ENCODE measurements at regions not wholly inside any gene's neighbourhood (a gene's known extent, or its start where the extent isn't known, plus 50 kb on each side); places are given as distances from the start of the nearest gene placed in this dataset.
"Not testable (repeated sequence)": the region's sequence is repeated elsewhere in the genome, so short reads cannot be mapped to it uniquely, and the experiment has no call there.

DNA sequence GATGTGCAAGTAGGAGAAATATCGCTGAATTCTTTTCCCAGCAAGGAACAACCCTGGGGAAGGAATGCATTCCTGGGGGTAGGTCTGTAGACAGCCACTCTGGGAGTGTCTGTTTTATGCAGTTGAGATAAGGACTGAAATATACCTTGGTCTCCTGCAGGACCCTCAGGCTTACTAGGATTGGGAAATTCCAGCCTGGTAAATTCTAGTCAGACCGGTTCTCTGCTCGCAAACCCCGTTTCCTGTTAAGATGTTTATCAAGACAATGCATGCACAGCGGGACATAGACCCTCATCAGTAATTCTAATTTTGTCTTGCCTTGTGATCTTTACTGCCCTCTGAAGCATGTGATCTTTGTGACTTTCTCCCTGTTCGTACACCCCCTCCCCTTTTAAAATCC lies 839.0 kb downstream of the REEP3 start:
- DNase-seq = not testable (repeated sequence)

DNA sequence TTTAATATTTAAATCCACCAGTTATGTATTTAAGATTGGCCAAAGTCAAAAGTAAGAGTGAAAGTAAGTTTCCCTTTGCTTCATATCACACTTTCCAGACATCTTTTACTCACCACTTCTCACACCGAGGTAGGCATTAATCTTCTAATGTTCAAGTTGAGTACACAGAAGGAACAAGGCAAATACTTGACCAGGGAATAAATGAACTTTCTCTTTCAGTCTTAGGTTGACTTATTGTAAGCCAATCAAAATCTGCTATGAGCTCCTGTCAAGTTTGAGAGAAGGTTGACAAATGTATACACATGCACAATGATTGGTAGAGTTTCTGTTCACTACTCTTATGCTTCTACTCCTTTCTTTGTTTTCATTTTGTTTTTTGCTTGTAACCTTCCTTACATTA lies 842.5 kb downstream of the REEP3 start:
- no peak for DNase-seq

DNA sequence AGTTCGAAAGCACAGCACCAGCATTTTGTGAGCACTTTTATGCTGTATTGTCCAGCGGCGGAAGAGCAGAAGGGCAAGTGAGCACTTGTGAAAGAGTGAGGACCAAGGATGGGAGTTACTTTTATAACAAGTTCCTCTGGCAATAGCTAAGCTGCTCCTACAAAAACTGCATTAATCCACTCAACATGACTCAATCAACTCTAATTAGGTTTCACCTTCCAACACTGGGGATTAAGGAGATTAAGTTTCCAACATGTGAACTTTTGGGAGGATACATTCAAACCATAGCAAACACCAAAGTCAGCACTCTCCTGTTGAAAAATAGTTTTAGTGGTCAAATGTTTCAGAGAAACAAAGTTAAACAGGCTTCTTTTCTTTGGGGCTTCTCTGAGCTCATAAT lies 844.5 kb downstream of the REEP3 start:
- DNase-seq = no peak

DNA sequence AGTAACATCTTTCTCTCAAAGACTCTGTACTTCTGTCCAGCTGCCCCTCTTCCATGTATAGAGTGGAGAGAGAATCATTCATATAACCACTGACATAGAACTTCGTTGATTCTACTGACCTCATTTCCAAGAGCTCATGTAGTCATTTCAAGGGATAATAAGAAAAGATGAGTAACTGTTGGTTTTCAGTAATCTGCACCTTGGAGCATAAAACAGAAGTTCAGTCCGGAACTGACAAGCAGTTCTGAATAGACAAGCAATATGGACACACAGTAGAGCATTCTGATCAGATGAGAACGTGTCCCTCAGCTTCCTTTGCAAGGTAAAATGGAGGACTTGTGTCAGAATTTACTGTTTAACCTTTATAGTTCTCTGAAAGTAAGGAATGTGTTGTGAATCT lies 847.1 kb downstream of the REEP3 start:
- no peak for DNase-seq

DNA sequence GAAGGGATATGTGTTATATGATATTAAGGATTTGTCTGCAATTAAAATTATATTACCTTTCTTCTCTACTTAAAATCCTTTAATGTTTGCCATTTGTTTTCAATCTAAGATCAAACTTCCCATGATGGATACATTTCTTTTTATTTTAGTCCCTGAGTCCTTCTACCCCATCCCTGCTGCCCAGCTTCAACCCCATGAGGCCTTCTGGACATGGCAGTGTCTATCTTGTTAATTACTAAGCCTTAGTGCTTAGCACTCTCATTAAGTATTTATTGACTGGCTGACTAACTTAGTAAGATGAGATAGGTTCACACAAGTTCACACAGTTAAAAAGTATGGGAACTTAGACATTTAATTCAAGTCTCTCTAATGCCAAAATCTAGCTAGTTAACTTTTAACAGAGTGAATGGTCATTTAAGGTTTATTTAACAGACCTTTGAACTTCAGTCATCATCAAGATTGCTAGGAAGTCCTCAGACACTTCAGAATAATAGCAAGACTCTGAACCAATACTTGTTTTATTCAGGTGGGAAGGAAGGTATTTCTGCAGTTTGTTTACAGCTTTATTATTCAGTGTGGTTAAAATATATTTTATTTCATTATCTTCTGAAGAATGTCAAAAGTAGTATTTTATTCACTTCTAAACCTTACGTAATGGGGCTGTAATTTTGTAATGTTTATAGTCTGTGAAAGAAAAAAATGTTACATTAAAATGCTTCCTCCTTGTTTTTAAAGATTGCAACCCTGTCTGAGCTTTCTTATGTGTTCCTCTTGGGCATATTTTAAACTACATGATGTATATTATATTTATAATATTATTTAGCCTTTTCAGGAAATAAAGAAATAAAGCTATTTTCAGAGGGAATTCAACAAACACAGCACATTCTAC lies 848.9 kb downstream of the REEP3 start:
- DNase-seq = no peak

DNA sequence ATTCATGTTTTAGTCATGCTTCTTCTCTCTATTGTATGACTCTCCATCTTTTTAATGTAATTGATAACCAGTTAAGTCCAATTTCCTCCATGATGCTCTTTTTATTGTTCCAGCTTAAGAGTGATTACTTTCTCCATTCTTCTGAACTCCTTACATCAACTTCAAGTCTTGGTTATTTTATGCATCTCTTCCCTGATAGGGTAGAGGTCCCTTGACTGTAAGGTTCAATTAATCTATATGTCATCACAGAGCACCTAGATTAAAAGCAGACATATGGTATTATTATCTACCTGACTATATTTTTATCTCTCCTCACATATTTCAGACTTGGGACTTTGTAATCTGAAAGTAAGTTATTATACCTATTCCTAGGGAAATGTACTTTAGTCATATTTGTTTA lies 853.1 kb downstream of the REEP3 start:
- no peak for DNase-seq

DNA sequence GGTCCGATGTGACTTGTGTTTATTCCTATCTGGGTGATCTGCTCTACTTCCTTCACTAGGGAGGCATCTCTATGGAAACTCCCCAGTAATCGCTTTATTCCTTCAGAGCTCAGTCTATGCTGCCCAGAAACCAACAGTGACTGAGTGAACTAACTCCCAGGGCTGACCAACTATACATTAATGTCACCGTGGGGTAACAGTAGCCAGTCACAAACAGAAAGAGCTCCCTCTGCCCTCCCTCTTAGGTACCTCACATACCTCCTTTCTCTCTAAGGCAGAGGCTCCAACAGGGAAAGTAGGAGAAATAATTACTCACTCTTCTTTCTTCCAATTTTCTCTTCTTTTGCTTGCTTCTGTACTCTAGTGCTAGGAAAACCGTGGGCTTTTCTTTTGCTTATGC lies 855.0 kb downstream of the REEP3 start:
- no peak for DNase-seq

DNA sequence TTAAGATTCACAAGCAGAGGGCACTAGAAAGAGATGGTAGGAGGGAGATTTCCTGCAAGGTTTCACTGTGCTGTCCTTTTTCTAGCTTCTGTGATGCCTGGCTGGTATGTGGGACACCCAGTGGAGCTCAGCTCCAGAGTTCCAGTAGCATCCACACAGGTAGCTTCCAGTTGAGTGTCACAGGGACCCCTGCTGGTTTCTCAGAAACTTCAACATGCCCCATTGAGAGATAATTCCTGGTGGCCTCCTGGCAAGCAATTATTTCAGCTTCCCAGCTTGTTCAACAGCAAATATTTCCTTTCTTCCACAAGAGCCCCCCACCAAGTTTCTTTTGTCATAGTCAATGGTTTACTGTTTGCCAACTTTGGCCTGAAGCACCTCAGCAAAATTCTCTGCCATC lies 858.7 kb downstream of the REEP3 start:
- DNase-seq = no peak

DNA sequence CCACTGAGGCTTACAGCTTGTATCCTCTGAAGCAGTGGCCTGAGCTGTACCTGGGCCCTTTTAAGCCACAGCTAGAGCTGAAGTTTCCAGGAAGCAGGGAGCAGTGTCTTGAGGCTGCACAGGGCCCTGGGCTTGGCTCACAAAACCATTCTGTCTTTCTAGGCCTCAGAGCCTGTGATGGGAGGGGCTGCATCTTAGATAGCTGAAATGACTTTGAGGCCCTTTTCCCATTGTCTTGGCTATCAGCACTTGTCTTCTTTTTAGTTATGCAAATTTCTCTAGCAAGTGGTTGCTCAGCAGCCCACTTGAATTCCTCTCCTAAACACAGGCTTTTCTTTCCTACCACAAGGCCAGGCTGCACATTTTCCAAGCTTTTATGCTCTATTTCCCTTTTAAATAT lies 864.2 kb downstream of the REEP3 start:
- no peak for DNase-seq

DNA sequence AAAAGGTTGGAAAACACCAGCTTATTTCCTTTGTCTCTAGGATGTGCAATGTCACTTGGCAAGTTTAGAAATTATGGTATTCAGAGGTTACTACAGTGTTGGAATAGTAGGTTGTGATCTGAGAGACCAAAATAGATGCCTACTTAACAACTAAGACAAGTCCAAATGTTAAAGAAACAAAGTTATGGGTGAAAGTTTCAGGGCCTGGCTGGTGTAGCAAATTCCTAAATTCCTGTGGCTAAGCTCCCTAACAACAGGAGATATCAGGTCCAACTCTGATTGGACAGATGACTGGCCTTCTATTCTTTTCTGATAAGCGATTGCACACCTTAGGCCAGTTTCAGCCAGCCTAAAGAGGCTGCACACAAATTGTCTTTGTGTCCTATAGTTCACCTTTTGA lies 873.5 kb downstream of the REEP3 start:
- DNase-seq = no peak

DNA sequence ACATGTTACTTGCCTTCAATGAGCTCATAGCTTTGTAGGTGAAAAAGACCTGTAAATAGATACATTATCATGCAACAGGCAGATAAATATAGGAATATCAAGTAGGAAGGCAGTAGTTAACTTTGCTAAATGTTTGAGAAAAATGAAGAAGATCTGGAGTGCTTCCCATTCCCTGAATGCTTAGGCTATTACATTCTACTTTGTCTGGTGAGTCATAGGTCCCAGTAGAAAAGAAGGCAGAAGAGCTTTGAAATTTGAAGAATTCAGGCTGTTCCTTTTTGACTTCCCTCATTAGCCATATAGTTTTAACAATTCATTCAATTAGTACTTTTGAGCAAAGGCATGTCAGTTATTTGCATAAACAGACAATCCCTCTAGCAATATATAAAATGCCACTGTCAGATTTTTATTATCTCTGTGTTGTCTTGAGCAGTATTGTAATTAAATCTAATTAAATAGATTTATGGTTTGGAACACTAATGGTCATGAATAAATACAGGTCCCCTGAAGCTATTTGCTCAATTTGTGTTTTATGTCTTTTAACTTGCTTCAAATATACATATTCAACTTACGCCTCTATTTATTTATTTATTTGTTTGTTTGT lies 875.0 kb downstream of the REEP3 start:
- no peak for DNase-seq

DNA sequence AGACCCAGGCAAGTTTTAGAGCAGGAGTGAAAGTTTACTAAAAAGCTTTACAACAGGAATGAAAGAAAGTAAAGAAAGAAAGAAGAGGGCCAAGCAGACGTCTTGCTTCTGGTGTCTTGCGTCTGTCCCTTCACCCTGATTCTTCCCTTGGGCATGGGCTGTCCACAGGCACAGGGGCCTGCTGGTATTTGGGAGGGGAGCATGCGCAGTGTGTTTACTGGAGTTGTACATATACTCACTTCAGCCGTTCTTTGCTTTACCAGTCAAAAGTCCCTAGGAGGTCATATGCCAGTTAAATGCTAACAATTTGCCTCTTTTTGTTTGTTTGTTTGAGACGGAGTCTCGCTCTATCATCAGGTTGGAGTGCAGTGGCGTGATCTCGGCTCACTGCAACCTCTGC lies 875.9 kb downstream of the REEP3 start:
- DNase-seq = no peak

DNA sequence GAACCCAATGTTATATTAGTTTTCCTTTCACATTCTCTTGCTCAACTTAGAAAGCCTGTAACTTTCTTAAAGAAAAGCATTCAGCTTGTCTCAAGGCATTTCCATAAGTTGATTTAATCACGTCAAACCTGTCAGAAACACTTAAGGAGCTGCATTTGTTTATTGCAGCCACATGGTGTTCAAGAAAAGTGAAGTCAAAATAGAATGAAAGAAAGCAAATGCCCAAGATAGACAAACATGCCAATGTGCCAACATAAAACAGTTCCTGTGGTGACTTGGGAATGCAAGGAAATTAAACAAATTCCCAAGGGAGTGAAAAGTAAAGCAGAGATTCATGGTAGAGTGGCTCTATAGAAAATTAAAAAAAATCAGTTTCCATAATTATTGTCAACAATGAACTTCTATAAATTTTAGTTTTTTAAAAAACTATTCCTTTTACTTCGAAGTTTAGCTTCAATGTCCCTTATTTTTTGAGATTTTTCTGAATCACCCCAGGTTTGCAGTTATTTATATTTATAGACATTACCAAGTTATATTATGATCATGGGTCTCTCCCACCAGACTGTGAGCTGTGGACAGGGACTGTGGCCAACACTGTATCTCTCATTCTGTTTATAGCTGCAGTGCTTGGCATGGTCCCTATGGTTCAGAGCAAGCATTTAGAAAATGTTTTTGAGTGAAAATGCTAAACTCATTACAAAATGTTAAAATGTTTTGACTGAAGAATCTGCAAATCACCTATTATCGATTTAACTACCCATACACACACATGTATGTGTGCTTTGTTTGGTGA lies 887.4 kb downstream of the REEP3 start:
- no peak for DNase-seq

DNA sequence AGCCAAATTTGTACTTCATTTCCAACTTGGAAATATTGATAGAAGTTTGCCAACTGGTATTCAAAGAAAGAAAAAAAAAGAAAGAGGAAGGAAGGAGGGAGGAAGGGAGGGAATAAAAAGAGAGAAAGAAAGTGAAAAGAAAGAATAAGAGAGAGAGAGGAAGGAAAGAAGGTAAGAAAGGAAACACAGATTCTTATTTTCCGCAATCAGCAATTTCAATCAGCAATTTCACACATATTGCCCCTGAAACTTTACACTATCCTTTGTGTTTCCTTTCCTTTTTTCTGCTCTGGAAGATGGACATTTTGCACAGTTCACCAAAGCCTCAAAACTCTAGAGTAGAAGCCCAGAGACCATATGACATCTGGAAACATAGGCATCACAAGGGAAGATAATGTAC lies 888.1 kb downstream of the REEP3 start:
- DNase-seq = no peak

DNA sequence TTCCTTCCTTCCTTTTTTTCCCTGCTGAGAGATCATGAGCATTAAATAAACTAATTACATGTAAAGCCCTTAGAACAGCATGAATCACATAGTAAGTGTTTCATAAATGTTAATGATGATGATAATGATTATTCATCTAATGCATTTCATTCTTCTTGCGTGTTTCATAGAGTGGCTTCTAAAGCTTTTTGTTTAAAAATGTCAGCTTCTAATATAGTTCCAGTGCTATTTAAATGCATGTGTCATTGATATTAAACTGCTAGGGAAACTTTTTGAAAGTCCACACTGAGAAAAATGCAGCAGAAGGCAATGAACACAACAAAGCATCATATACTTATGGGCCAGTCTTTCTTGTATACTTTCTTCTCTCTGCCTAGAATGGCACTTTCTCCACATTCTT lies 894.8 kb downstream of the REEP3 start:
- no peak for DNase-seq

DNA sequence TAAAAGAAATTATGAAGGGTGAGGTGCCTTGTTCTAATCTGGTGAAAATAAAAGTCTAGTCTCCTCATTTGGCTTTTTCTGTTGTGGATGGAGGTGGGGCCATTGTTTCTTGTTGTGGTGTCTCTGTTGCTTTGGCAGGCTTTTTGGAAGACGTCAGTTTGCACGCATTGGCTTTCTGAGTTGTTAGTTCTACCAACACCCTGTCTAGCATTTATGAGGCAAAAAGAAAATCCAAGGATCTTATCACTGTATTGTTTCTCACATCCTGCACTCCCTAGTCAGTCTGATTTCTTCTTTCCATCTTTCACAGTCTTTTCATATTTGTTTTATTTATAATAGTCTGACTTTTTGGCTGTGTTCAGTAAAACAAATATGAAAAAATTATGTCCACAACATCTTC lies 898.3 kb downstream of the REEP3 start:
- no peak for DNase-seq

DNA sequence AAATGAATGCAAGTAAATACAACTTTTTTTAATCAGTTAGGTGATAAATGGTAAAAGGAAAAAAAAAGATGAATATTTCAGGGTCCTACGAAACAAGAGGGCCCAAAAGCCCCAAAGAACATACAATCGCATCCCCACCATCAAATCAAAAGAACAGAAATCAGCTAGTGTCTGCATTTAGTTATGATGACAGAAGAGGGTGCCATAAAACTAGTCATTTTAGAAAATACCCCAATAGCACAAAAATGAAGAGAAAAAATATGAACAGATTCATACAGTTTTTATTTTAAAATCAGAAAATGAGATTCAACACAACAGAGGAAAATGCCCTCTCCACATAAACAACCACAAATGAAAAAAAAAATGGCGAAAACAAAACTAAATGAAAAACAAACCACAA lies 905.5 kb downstream of the REEP3 start:
- DNase-seq = no peak

DNA sequence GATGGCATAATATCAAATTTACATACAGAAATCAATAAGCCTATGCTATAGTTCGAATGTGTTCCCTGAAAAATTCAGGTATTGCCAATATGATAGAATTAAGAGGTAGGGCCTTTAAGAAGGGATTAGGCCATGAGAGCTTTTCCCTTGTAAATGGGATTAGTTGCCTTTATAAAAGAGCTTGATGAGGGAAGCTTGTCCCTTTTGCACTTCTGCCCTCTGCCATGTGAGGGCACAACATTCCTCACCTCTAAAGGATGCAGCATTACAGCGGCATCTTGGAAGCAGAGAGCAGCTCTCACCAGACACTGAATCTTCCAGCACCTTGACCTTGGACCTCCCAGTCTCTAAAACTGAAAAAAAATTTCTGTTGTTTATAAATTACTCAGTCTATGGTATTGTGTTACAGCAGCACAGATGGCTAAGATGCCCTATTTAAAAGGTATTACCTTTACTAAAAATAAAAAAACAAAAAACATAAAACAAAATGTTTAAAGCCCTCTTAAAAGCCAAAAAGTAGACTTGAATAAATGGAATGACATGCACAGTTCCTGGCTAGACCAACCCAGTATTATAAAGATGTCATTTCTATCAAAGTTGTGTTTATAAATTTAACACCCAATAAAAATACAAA lies 909.6 kb downstream of the REEP3 start:
- no peak for DNase-seq

DNA sequence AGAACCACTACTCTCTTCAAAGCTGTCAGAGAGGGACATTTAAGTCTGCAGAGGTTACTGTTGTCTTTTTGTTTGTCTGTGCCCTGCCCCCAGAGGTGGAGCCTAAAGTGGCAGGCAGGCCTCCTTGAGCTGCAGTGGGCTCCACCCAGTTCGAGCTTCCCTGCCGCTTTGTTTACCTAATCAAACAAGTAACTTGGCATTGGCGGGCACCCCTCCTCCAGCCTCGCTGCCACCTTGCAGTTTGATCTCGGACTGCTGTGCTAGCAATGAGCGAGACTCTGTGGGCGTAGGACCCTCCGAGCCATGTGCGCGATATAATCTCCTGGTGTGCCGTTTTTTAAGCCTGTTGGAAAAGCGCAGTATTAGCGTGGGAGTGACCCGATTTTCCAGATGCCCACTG lies 920.7 kb downstream of the REEP3 start:
- DNase-seq = not testable (repeated sequence)

DNA sequence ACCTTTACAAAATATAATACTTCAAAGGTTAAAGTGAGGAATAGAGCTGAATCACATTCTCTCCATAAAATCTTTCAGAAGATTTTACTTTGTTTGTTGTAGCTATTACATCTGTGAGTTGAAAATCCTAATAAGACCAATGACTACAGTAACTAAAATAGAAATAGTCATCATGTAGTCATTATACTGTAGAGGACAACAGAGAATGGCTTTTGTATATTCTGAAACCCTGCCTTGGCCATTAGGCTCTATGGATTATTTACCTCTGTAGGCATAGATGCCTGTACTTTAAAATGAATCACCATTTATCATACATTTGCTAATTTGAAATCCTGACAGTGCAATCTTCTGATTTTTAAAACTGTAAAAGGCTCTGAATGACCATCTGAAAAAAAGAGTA lies 923.0 kb downstream of the REEP3 start:
- DNase-seq = no peak

DNA sequence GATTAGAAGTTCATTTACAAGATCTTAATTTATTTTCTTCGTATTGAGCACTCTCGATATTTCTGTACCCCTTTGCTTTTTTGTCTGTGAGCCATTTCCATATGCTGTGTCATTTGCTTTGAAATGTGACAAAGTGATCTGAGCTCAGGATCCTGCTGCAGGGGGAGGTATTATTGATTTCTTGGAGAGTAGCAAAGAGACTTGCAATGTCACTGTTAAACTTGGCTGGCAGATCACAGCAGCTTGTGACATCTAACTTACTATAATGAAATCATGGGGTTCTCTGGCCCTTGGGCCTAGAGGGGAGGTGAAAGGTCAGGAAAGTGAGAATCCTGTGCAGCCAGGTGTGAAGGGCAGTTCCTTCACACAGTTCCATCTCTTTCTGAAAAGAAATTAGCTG lies 923.4 kb downstream of the REEP3 start:
- DNase-seq = no peak

DNA sequence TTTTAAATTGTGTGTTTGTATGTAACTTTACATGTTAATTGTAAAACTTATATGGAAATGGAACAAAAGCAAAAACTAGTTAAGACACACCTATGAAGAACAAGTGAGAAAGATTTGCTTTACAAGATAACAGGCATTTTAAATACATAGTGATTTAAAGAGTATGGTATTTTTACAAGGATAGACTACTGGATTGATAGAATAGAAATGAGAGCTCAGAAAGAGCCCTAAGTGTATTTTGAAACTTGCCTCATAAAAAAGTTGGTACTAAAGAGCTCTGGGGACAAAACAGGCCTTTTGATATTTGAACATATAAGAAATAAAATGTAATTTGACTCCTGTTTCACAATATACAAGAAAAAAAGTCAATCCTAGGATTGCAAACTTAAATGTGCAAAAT lies 928.4 kb downstream of the REEP3 start:
- no peak for DNase-seq

DNA sequence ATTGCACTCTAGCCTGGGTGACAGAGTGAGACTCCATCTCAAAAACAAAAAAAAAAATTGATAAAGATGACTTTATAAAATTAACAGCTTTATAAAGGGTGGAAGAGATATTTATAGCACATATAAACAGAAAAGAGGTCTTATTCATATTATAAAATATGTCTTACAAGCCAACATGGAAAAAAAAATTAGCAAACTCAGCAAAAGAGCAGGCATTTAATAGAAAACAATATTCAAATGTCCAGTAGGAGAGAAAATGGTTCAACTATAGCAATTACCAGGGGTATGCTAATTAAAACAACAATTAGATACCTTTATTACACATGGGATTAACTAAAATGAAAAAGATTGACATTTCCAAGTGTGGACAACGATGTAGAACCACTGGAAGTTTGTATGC lies 929.1 kb downstream of the REEP3 start:
- DNase-seq = no peak

DNA sequence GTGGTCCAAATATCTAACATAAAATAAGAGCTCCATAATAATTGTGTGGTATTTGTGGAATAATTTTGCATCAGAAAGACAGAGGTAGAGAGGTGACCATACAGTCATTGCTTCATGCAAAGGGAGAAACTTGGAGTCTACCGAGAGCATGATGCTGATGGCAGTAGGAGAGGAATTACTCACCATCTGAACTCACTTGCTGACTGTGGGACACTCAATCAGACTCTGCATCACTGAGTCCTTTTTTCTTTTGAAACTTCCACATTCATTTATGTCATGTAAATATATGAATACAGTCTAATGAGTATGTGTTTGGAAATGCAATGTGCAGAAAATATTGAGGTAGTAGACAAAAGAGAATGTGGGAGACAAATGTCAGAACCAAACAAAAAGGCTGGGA lies 933.8 kb downstream of the REEP3 start:
- DNase-seq = no peak
